Peyer's patch (tissue), 4 donors: ENCODE measurements at regions not wholly inside any gene's neighbourhood (a gene's known extent, or its start where the extent isn't known, plus 50 kb on each side); places are given as distances from the start of the nearest gene placed in this dataset.

Experiments used
- POLR2A ChIP-seq, 2 donors: fragments of 450-650 bp; IDR thresholded peaks; one replicate each; pipeline ENCODE4 v1.5.1; 2017; ENCODE audit warnings: antibody characterized with exemption in 2 of 2, mild to moderate bottlenecking in 2 of 2, moderate library complexity in 2 of 2
- TF ChIP-seq, protein P1 (sequence below), 6 experiments: fragments of 450-650 bp in 4 of 6; fragments of 200-600 bp in 2 of 6; sonication (generic) in 1 of 6; IDR thresholded peaks; one replicate each; pipeline ENCODE4 v1.5.1; 2017 to 2019; ENCODE audit warnings: antibody characterized with exemption in 6 of 6, mild to moderate bottlenecking in 3 of 6, moderate library complexity in 1 of 6

DNA sequence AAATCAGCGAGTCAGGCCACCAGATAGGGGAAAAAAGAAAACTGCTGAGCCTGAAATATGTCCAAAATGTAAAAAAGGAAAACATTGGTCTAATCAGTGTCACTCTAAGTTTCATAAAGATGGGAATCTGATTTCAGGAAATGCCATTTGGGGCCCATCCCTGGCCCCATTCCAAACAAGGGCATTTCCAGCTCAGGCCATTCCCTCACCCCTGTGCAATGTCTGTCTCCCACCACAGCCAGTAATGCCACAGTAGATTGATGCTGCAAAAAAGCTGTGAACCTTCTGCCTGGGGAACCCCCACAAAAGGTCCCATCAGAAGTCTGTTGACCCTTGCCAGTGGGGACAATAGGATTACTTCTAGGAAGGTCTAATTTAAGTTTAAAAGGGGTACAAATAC lies 199.6 kb downstream of the YTHDC2 start:
- TF ChIP-seq, protein P1, sequence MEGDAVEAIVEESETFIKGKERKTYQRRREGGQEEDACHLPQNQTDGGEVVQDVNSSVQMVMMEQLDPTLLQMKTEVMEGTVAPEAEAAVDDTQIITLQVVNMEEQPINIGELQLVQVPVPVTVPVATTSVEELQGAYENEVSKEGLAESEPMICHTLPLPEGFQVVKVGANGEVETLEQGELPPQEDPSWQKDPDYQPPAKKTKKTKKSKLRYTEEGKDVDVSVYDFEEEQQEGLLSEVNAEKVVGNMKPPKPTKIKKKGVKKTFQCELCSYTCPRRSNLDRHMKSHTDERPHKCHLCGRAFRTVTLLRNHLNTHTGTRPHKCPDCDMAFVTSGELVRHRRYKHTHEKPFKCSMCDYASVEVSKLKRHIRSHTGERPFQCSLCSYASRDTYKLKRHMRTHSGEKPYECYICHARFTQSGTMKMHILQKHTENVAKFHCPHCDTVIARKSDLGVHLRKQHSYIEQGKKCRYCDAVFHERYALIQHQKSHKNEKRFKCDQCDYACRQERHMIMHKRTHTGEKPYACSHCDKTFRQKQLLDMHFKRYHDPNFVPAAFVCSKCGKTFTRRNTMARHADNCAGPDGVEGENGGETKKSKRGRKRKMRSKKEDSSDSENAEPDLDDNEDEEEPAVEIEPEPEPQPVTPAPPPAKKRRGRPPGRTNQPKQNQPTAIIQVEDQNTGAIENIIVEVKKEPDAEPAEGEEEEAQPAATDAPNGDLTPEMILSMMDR (IDR thresholded peaks at IDR 0.05) = no peak
- TF ChIP-seq POLR2A (IDR thresholded peaks at IDR 0.05) = no peak
